ENCODE measurements at regions not wholly inside any gene's neighbourhood (a gene's known extent, or its start where the extent isn't known, plus 50 kb on each side); places are given as distances from the start of the nearest gene placed in this dataset.

DNA sequence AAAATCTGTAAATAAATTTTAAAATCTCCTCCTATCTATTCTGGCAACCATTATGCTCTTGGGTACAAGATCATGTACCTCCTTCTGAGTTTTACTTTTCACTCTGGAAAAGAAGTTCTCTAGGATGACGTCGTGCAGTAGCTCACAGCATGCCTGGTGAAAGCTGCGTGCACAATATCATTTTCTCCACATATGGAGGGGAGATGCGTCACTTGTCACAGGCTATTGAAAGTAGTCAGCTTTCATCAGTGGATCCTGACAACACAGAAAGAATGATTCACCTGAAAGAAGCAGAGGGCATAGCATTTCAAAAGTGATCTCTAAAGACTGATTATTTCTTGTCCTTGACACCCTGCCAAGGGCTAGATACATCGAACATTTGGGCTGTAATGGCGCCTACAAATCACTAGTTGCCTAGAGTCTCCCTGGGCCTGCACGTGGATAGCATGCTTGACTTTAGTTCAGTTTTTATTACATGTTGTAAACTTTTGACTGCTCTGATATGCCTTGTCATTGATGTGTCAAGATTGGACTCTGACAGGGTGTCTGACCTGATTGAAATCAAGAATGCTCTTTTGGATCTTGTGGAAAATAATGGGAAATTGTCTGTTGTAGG lies 1365.6 kb downstream of the OLFM4 start (continued):
- no peak for TF ChIP-seq FOSL1 (IDR thresholded peaks at IDR 0.05; ENCODE audit: insufficient read depth, low read depth, low read length)
- no peak for TF ChIP-seq ZNF274 (IDR thresholded peaks at IDR 0.05; ENCODE audit: borderline replicate concordance, extremely low read depth, low read length)
- no peak for TF ChIP-seq POLR2A (IDR thresholded peaks at IDR 0.05; ENCODE audit: control extremely low read depth in 1 of 2, low read depth in 2 of 2, low read length in 2 of 2)
- no peak for TF ChIP-seq KDM1A (IDR thresholded peaks at IDR 0.05; ENCODE audit: borderline replicate concordance, low read length)
- TF ChIP-seq KDM5A (IDR thresholded peaks at IDR 0.05; ENCODE audit: low read length), result no peak
- no peak for TF ChIP-seq RNF2 (IDR thresholded peaks at IDR 0.05; ENCODE audit: borderline replicate concordance, low read depth, low read length, missing control alignments, poor library complexity, severe bottlenecking)
- no peak for TF ChIP-seq YY1 (IDR thresholded peaks at IDR 0.05; ENCODE audit: low read depth, low read length)

Measured in H1 (cell line).